HEK293 (cell line): ENCODE measurements at regions not wholly inside any gene's neighbourhood (a gene's known extent, or its start where the extent isn't known, plus 50 kb on each side); places are given as distances from the start of the nearest gene placed in this dataset.
A peak's percentile ranks its signal among the peaks of the same experiment; 100 is the strongest.

Experiments used
- CTCF ChIA-PET: fragments of 350-600 bp; formaldehyde crosslinking; extraction: SDS; loops from one replicate; lab custom pipeline; 2021; ENCODE audit warnings: antibody characterized with exemption; lab: Yijun Ruan, JAX
- POLR2A ChIA-PET: fragments of 300-600 bp; formaldehyde crosslinking; extraction: SDS; loops from one replicate; lab custom pipeline; 2020; ENCODE audit warnings: antibody characterized with exemption, inconsistent platforms; lab: Yijun Ruan, JAX
- H3K27ac ChIP-seq: fragments of 200-500 bp; sonication (Bioruptor generic); 2 replicates; pipeline ENCODE4 v1.5.1; 2014; ENCODE audit warnings: low read depth, low read length, control low read depth, inconsistent platforms; ENCODE audit errors: extremely low read depth
- H3K36me3 ChIP-seq, 2 experiments: fragments of 200-500 bp in 1 of 2; sonication (Bioruptor generic) in 1 of 2; 1 replicate in 1 of 2; 2 replicates in 1 of 2; pipeline ENCODE4 v1.5.1; 2014 to 2017; ENCODE audit warnings: inconsistent platforms in 2 of 2, low read length in 2 of 2; ENCODE audit not compliant: control insufficient read depth in 2 of 2, insufficient read depth in 1 of 2
- H3K4me1 ChIP-seq: fragments of 200-500 bp; sonication (Bioruptor generic); 2 replicates; pipeline ENCODE4 v1.5.1; 2014; ENCODE audit warnings: mild to moderate bottlenecking, low read length, inconsistent platforms; ENCODE audit not compliant: control insufficient read depth, insufficient read depth
- H3K4me3 ChIP-seq: 2 replicates; pipeline ENCODE4 v1.5.1; 2011; ENCODE audit warnings: low read depth, mild to moderate bottlenecking, control low read depth, low read length, moderate library complexity
- H3K9me3 ChIP-seq: fragments of 200-500 bp; sonication (Bioruptor generic); 2 replicates; pipeline ENCODE4 v1.5.1; 2014; ENCODE audit warnings: low read depth, low read length, inconsistent platforms; ENCODE audit not compliant: control insufficient read depth, insufficient read depth
- ATF2 ChIP-seq: fragments of 450-650 bp; formaldehyde crosslinking; IDR thresholded peaks from 2 replicates; pipeline ENCODE4 v1.5.1; 2016; ENCODE audit warnings: missing biosample characterization, missing genetic modification characterization, low read depth
- BCL11A ChIP-seq: fragments of 450-650 bp; formaldehyde crosslinking; IDR thresholded peaks from 2 replicates; pipeline ENCODE4 v1.5.1; 2016; ENCODE audit warnings: low read depth, missing biosample characterization, missing genetic modification characterization
- EGR2 ChIP-seq: fragments of 450-650 bp; formaldehyde crosslinking; IDR thresholded peaks from 2 replicates; pipeline ENCODE4 v1.5.1; 2016; ENCODE audit warnings: low read depth, missing biosample characterization, missing genetic modification characterization
- KLF16 ChIP-seq: fragments of 450-650 bp; formaldehyde crosslinking; IDR thresholded peaks from 2 replicates; pipeline ENCODE4 v1.5.1; 2017; ENCODE audit warnings: missing biosample characterization, missing genetic modification characterization
- RBAK ChIP-seq: fragments of 450-650 bp; formaldehyde crosslinking; IDR thresholded peaks from 2 replicates; pipeline ENCODE4 v1.5.1; 2016; ENCODE audit warnings: missing biosample characterization, missing genetic modification characterization
- SALL2 ChIP-seq: fragments of 450-650 bp; formaldehyde crosslinking; IDR thresholded peaks from 2 replicates; pipeline ENCODE4 v1.5.0; 2017; ENCODE audit warnings: missing biosample characterization, mild to moderate bottlenecking, missing genetic modification characterization, borderline replicate concordance
- SP2 ChIP-seq: fragments of 450-650 bp; formaldehyde crosslinking; IDR thresholded peaks from 2 replicates; pipeline ENCODE4 v1.5.1; 2016; ENCODE audit warnings: missing biosample characterization, missing genetic modification characterization
- ZBTB17 ChIP-seq: fragments of 450-650 bp; formaldehyde crosslinking; IDR thresholded peaks from 2 replicates; pipeline ENCODE4 v1.5.1; 2016; ENCODE audit warnings: missing biosample characterization, missing genetic modification characterization
- ZBTB21 ChIP-seq: fragments of 450-650 bp; formaldehyde crosslinking; IDR thresholded peaks from 2 replicates; pipeline ENCODE4 v1.5.1; 2017; ENCODE audit warnings: missing biosample characterization, missing genetic modification characterization
- ZFHX2 ChIP-seq: fragments of 450-650 bp; formaldehyde crosslinking; conservative IDR thresholded peaks from 2 replicates; pipeline ENCODE4 v1.5.1; 2016; ENCODE audit warnings: missing biosample characterization, missing genetic modification characterization
- ZNF221 ChIP-seq: fragments of 450-650 bp; formaldehyde crosslinking; IDR thresholded peaks from 2 replicates; pipeline ENCODE4 v1.5.1; 2017; ENCODE audit warnings: missing biosample characterization, missing genetic modification characterization, borderline replicate concordance
- ZNF239 ChIP-seq: fragments of 450-650 bp; formaldehyde crosslinking; IDR thresholded peaks from 2 replicates; pipeline ENCODE4 v1.5.1; 2016; ENCODE audit warnings: missing biosample characterization, missing genetic modification characterization
- ZNF24 ChIP-seq: fragments of 450-650 bp; formaldehyde crosslinking; IDR thresholded peaks from 2 replicates; pipeline ENCODE4 v1.5.1; 2016; ENCODE audit warnings: missing biosample characterization, missing genetic modification characterization
- ZNF26 ChIP-seq: fragments of 450-650 bp; formaldehyde crosslinking; IDR thresholded peaks from 2 replicates; pipeline ENCODE4 v1.5.1; 2016; ENCODE audit warnings: missing biosample characterization, missing genetic modification characterization
- ZNF350 ChIP-seq: fragments of 450-650 bp; formaldehyde crosslinking; IDR thresholded peaks from 2 replicates; pipeline ENCODE4 v1.5.0; 2017; ENCODE audit warnings: missing biosample characterization, mild to moderate bottlenecking, missing genetic modification characterization
- ZNF433 ChIP-seq: fragments of 450-650 bp; formaldehyde crosslinking; IDR thresholded peaks from 2 replicates; pipeline ENCODE4 v1.5.1; 2016; ENCODE audit warnings: missing biosample characterization, missing genetic modification characterization, low read depth
- ZNF548 ChIP-seq: fragments of 450-650 bp; formaldehyde crosslinking; IDR thresholded peaks from 2 replicates; pipeline ENCODE4 v1.5.1; 2016; ENCODE audit warnings: missing biosample characterization, missing genetic modification characterization
- ZNF571 ChIP-seq: fragments of 450-650 bp; formaldehyde crosslinking; IDR thresholded peaks from 2 replicates; pipeline ENCODE4 v1.5.0; 2017; ENCODE audit warnings: missing biosample characterization, missing genetic modification characterization
- ZNF621 ChIP-seq: fragments of 450-650 bp; formaldehyde crosslinking; IDR thresholded peaks from 2 replicates; pipeline ENCODE4 v1.5.1; 2017; ENCODE audit warnings: missing biosample characterization, missing genetic modification characterization
- ZNF670 ChIP-seq: fragments of 450-650 bp; formaldehyde crosslinking; IDR thresholded peaks from 2 replicates; pipeline ENCODE4 v1.5.1; 2016; ENCODE audit warnings: missing biosample characterization, missing genetic modification characterization, low read depth

GRCh38 chr9:135344523-135344901 lies 135.1 kb upstream of the PPP1R26 start:
- ChIA-PET CTCF (interaction anchor here (0.6 to 2.3 kb wide), 5 partner anchors 26 to 905 kb away, joined by 3 to 14 read pairs (median 4); no protein-coding TSS in a partner anchor), POLR2A (no interaction called here)
- H3K36me3 ChIP-seq, result no peaks in the 10 kb centered on the region
- H3K27ac ChIP-seq, result no peak overlapping the region
- no peaks in the 10 kb centered on the region for H3K9me3 ChIP-seq
- no peaks in the 10 kb centered on the region for H3K4me1 ChIP-seq
- TF ChIP-seq ZNF548 (tag by site-specific recombination) (no peak), RBAK (tag by site-specific recombination) (no peak), ZNF26 (tag by site-specific recombination) (no peak), SP2 (tag by site-specific recombination) (no peak), ZBTB21 (tag by site-specific recombination) (no peak), ZNF670 (tag by site-specific recombination) (no peak), ZNF621 (tag by site-specific recombination) (no peak), ATF2 (tag by site-specific recombination) (no peak), ZNF221 (tag by site-specific recombination) (no peak), ZNF350 (tag by site-specific recombination) (no peak), SALL2 (tag by site-specific recombination) (no peak), BCL11A (tag by site-specific recombination) (no peak), ZNF239 (tag by site-specific recombination) (no peak)
- H3K4me3 ChIP-seq, result no peak overlapping the region

GRCh38 chr9:135344915-135345500 lies 134.6 kb upstream of the PPP1R26 start:
- TF ChIP-seq ZBTB17, result no peak
- TF ChIP-seq ZNF571 (tag by site-specific recombination), result no peak
- no peak for TF ChIP-seq ZNF433
- no peak for TF ChIP-seq KLF16
- TF ChIP-seq, all 188 proteins: peak for 0

GRCh38 chr9:135345775-135346433 lies 133.7 kb upstream of the PPP1R26 start:
- CTCF ChIA-PET, result interaction anchor here (0.6 to 2.3 kb wide), 6 partner anchors 23 to 522 kb away, joined by 3 to 14 read pairs (median 6); no protein-coding TSS in a partner anchor
- Histone ChIP-seq H3K4me1 (no peaks in the 10 kb centered on the region), H3K36me3 (no peaks in the 10 kb centered on the region), H3K9me3 (no peaks in the 10 kb centered on the region), H3K4me3 (no peak overlapping the region)
- TF ChIP-seq ZFHX2 (tag by site-specific recombination), result peak; percentile 80
- TF ChIP-seq EGR2, result peak; percentile 80
- no peak for TF ChIP-seq ZNF24
- TF ChIP-seq, all 188 proteins: peak for 2
- no peak overlapping the region for H3K27ac ChIP-seq
- POLR2A ChIA-PET, result no interaction called here

More at GRCh38 chr9:135344915-135345500, 134.6 kb upstream of the PPP1R26 start:
- Histone ChIP-seq H3K9me3 (no peaks in the 10 kb centered on the region), H3K4me3 (no peak overlapping the region), H3K36me3 (no peaks in the 10 kb centered on the region), H3K27ac (no peak overlapping the region), H3K4me1 (no peaks in the 10 kb centered on the region)
- POLR2A ChIA-PET, result no interaction called here
- CTCF ChIA-PET, result interaction anchor here (0.5 to 2.3 kb wide), 7 partner anchors 27 to 905 kb away, joined by 3 to 14 read pairs (median 3); no protein-coding TSS in a partner anchor
